ES-I3 (cell line): ENCODE measurements at regions not wholly inside any gene's neighbourhood (a gene's known extent, or its start where the extent isn't known, plus 50 kb on each side); places are given as distances from the start of the nearest gene placed in this dataset.

Source experiments
- H3K36me3 ChIP-seq: 2 replicates; pipeline ENCODE4 v1.6.1; 2013; ENCODE audit warnings: mild to moderate bottlenecking, low read length, control low read depth, moderate library complexity; ENCODE audit not compliant: insufficient read depth
- H3K4me1 ChIP-seq: 2 replicates; pipeline ENCODE4 v1.6.1; 2013; ENCODE audit warnings: mild to moderate bottlenecking, control low read depth, low read length; ENCODE audit not compliant: insufficient read depth
- H3K9ac ChIP-seq: 2 replicates; pipeline ENCODE4 v1.6.1; 2013; ENCODE audit warnings: low read depth, mild to moderate bottlenecking, low read length, moderate library complexity
- H3K9me3 ChIP-seq: 2 replicates; pipeline ENCODE4 v1.6.1; 2013; ENCODE audit warnings: mild to moderate bottlenecking, low read length, moderate library complexity; ENCODE audit not compliant: control insufficient read depth, insufficient read depth

- H3K9ac ChIP-seq: no peak overlapping the region
- no peaks in the 10 kb centered on the region for H3K9me3 ChIP-seq
- H3K4me1 ChIP-seq: no peaks in the 10 kb centered on the region
- no peaks in the 10 kb centered on the region for H3K36me3 ChIP-seq
Observed at GRCh38 chr1:4586611-4587160, 67.7 kb upstream of the AJAP1 start.

DNA sequence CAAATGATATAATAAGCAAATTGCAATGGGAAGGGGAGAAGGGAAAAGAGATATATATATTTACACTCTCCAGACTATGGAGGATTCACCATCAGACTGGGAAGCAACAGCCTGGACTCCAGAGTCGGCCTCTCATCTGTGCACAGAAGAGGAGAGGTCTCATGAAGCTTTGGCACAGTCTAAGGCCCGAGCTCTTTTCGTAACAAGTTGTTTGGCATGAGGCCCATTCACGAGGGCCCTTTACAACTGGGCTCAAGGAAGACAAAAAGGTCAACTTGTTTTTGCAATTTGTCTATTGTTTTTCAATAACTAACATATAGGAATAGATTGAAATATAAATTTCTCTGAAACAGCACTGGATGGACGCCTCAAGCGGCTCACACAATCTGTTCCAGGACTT is 66.7 kb upstream of the AJAP1 start:
- no peaks in the 10 kb centered on the region for H3K9me3 ChIP-seq
- H3K36me3 ChIP-seq: no peaks in the 10 kb centered on the region
- H3K9ac ChIP-seq: no peak overlapping the region
- no peaks in the 10 kb centered on the region for H3K4me1 ChIP-seq

DNA sequence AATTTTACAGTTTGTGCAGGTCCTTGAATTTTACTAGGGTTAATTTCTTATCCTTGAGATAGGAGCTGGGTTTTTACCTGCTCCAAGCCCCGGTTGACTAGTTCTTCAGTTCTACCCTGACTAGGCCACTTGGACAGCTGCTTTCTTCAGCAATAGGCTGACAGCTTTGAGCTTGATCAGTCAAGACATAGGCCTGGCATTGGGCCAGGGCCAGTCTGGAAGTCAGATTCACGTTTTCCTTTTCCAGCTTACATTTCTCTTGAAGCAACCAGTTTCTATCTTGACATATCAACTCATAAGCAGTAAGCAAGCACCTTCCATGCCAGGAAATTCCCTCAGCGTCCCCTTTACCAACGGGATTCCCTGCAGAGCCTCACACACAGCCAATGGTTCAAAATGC is 63.7 kb upstream of the AJAP1 start:
- H3K36me3 ChIP-seq: no peaks in the 10 kb centered on the region
- H3K9me3 ChIP-seq: no peaks in the 10 kb centered on the region
- no peaks in the 10 kb centered on the region for H3K4me1 ChIP-seq
- H3K9ac ChIP-seq: no peak overlapping the region

- H3K9ac ChIP-seq: no peak overlapping the region
- H3K9me3 ChIP-seq: no peaks in the 10 kb centered on the region
- H3K4me1 ChIP-seq: no peaks in the 10 kb centered on the region
- H3K36me3 ChIP-seq: no peaks in the 10 kb centered on the region
Observed at GRCh38 chr1:4591926-4592325, 62.5 kb upstream of the AJAP1 start.

DNA sequence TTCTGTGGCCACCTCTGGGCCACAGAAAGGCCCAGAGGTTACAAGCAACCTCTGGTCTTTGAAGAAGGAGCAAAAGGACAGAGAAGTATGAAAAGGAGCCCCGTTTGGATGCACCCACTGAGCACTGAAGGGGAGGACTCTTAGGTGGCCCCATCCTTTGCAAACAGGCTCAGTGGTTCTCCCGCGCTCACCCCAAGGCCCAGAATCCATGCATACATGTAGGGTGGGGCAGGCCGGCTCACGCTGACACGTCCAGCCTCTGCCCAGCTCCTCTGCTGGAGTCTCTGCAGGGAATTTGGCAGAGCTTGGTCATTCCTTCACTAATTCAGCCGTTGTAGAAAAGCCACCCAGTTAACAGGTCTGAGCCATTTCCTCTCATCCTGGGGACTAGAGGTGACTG is 61.3 kb upstream of the AJAP1 start:
- H3K4me1 ChIP-seq: no peaks in the 10 kb centered on the region
- no peaks in the 10 kb centered on the region for H3K36me3 ChIP-seq
- H3K9ac ChIP-seq: no peak overlapping the region
- H3K9me3 ChIP-seq: no peaks in the 10 kb centered on the region

- no peaks in the 10 kb centered on the region for H3K36me3 ChIP-seq
- H3K9ac ChIP-seq: no peak overlapping the region
- H3K4me1 ChIP-seq: no peaks in the 10 kb centered on the region
- no peaks in the 10 kb centered on the region for H3K9me3 ChIP-seq
Observed at GRCh38 chr1:4594286-4594991, 60.0 kb upstream of the AJAP1 start.

- Histone ChIP-seq H3K36me3 (no peaks in the 10 kb centered on the region), H3K9ac (no peak overlapping the region), H3K9me3 (no peaks in the 10 kb centered on the region), H3K4me1 (no peaks in the 10 kb centered on the region)
Observed at GRCh38 chr1:4595341-4596225, 58.8 kb upstream of the AJAP1 start.

DNA sequence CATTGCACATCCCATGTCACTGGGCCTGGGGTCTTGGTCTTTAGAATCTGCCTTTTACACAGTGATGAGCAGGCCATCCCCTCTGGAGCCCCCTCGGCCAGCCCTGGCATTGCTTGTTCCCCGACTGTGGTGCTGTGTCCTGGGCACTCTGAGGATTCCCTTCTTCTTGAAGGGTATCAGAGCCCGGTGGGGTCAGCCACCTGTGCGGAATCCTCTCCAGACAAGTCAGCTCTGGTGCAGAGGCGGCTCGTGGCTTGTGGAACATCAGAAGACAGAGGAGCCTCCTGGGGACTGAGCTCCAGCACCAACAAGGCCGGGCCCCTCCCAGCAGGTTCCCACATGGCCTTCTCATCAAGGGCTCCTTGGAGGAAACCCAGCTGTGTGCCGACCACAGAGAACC is 57.9 kb upstream of the AJAP1 start:
- H3K9ac ChIP-seq: no peak overlapping the region
- H3K4me1 ChIP-seq: no peaks in the 10 kb centered on the region
- H3K9me3 ChIP-seq: no peaks in the 10 kb centered on the region
- H3K36me3 ChIP-seq: no peaks in the 10 kb centered on the region

DNA sequence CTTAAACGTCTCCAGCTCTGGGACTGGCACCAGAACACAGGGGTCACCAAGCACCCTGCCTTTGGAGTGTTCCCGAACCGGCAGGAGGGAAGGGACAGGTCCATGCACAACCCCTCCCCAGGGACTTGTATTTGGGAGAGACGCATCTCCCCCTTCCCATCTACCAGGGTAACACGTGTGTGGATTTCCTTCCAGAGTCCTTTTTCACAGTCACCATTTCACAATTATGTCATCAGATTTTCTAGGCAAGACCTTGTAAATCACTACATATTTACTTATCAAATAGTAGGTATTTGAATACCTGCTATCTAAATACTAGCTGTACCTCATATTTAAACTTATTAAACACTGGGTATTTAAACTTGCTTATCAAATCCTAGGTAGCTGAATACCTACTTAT is 57.4 kb upstream of the AJAP1 start:
- no peaks in the 10 kb centered on the region for H3K4me1 ChIP-seq
- no peak overlapping the region for H3K9ac ChIP-seq
- H3K36me3 ChIP-seq: no peaks in the 10 kb centered on the region
- H3K9me3 ChIP-seq: no peaks in the 10 kb centered on the region

DNA sequence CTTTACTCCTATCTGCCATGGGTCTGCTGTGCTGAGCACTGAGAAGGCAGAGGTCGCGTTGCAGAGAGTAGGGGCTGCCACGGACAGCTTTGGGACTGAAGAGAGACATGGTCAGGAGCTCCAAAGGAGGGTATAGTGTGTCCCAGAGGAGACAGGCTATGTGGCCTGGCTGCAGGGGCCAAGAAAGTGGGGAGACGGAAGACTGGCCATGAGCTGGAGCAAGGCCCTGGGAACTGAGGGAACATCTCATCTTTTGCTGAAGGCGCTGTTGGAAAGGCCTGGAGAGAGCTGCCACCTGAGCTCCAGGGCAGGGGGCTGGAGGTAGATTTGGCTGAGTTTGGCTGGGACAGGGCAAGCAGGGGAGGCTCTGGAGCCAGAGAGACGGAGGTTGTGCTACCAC is 55.8 kb upstream of the AJAP1 start:
- Histone ChIP-seq H3K9me3 (no peaks in the 10 kb centered on the region), H3K9ac (no peak overlapping the region), H3K4me1 (no peaks in the 10 kb centered on the region), H3K36me3 (no peaks in the 10 kb centered on the region)

- no peaks in the 10 kb centered on the region; the same call in 1 of the 2 replicates for H3K9me3 ChIP-seq
Observed at GRCh38 chr1:4599521-4599920, 54.9 kb upstream of the AJAP1 start.

GRCh38 chr1:4599951-4600481 is 54.4 kb upstream of the AJAP1 start:
- Histone ChIP-seq H3K9ac (no peak overlapping the region), H3K4me1 (no peaks in the 10 kb centered on the region), H3K9me3 (no peaks in the 10 kb centered on the region; the same call in 1 of the 2 replicates), H3K36me3 (no peaks in the 10 kb centered on the region)

More at GRCh38 chr1:4599521-4599920, 54.9 kb upstream of the AJAP1 start:
- H3K9ac ChIP-seq: no peak overlapping the region
- H3K36me3 ChIP-seq: no peaks in the 10 kb centered on the region
- no peaks in the 10 kb centered on the region for H3K4me1 ChIP-seq

DNA sequence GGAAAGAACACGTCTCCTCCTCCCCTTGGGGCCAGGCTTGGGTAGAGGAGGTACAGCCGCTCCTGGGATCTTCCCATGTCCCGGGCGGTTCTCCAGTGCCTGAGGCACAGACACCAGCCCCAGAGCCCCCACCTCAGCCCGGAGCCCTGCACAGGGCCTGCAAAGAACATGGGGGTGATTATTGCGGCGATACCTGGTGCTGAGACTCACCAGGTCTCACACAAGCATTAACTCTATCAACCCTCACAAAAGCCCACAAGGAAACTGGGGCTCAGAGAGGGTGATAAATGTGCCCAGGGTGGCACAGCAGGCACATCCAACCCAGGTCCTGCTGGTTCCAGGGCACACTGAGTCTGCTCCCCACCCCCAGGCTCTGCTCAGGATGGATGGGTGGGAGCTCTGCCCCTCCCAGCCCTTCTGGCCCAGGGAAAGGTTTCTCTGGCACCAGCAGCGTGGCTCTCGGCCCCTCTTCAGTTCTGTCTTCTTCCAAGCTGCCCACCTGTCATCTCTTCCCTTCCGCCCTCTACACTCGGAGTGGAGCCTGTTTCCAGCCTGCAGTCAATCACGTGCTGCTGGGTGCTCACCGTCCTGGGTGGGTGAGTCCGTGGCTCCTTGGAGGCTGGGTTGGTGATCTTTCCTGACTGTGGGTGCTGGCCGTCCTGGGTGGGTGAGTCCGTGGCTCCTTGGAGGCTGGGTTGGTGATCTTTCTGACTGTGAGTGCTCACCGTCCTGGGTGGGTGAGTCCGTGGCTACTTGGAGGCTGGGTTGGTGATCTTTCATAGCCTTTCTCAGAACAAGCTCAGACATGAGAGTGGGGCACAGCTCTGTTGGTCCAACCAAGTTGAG is 53.6 kb upstream of the AJAP1 start:
- Histone ChIP-seq H3K9ac (no peak overlapping the region), H3K9me3 (no peaks in the 10 kb centered on the region; the same call in 1 of the 2 replicates), H3K36me3 (no peaks in the 10 kb centered on the region), H3K4me1 (no peaks in the 10 kb centered on the region)

DNA sequence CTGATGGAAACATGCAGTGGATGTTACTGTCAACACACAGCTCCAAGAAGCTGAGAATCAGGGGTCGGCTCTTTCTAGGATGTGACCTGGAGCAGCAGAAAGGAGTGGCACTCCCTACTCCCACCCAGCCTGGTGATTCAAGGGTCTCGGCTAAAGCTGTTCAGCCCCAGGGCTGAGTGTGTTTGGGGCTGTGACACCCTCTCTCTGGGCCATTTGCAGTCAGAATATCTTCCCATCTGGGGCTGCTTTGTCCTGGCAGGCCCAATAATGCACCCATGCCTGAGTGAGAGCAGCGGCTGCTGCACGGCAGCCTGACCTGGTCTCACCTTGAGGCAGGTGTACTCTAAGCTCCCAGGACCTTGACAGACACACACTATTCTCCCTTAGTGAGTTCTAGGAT is 52.5 kb upstream of the AJAP1 start:
- H3K9ac ChIP-seq: no peak overlapping the region
- H3K9me3 ChIP-seq: no peaks in the 10 kb centered on the region; the same call in 1 of the 2 replicates
- no peaks in the 10 kb centered on the region for H3K4me1 ChIP-seq
- no peaks in the 10 kb centered on the region for H3K36me3 ChIP-seq
